ENCODE measurements at regions not wholly inside any gene's neighbourhood (a gene's known extent, or its start where the extent isn't known, plus 50 kb on each side); places are given as distances from the start of the nearest gene placed in this dataset.

DNA sequence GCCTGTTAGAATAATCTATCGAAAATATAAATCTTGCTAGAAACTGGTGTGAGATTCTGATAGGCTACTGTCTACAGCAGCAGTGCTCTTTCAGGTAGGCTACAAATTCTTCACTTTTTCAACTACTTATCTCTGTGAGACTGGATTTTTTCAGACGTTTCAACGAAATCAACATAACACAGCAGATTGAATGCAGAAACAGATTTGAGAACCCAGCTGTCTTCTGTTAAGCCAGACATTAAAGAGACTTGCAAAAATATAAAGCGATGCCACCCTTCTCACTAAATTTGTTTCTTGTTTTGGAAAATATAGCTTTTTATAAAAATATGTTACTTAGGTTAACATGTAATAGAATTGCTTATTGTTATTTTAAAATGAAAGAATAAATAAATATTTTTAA is 140.6 kb upstream of the PHACTR1 start:
- TF ChIP-seq, protein P1, sequence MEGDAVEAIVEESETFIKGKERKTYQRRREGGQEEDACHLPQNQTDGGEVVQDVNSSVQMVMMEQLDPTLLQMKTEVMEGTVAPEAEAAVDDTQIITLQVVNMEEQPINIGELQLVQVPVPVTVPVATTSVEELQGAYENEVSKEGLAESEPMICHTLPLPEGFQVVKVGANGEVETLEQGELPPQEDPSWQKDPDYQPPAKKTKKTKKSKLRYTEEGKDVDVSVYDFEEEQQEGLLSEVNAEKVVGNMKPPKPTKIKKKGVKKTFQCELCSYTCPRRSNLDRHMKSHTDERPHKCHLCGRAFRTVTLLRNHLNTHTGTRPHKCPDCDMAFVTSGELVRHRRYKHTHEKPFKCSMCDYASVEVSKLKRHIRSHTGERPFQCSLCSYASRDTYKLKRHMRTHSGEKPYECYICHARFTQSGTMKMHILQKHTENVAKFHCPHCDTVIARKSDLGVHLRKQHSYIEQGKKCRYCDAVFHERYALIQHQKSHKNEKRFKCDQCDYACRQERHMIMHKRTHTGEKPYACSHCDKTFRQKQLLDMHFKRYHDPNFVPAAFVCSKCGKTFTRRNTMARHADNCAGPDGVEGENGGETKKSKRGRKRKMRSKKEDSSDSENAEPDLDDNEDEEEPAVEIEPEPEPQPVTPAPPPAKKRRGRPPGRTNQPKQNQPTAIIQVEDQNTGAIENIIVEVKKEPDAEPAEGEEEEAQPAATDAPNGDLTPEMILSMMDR (IDR thresholded peaks at IDR 0.05; ENCODE audit: low read depth, low read length, missing control alignments), result no peak
- no peak for DNase-seq (ENCODE audit: low read depth)
- no peak overlapping the region for H3K4me3 ChIP-seq (ENCODE audit: low read depth, low read length)

DNA sequence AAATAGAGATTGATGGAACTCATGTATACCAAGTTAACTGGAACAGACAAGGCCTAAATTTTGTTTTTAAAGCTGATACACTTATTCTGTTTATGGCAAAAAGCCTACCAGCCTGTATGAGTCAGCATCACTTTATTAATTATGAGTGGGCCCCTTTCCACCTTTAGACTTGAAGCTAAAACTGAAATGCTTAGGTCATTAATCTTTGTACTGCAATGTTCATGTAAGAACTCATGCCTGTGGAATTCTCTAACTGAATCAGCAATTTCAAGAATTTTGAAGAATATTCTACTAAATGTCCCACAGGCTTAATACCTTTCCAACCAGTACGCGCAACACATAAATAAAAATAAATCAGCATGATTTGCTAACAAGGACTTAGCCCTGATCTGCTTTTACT is 140.2 kb upstream of the PHACTR1 start:
- no peak overlapping the region for H3K4me3 ChIP-seq (ENCODE audit: low read depth, low read length)
- TF ChIP-seq, protein P1 (IDR thresholded peaks at IDR 0.05; ENCODE audit: low read depth, low read length, missing control alignments), result no peak
- no peak for DNase-seq (ENCODE audit: low read depth)

DNA sequence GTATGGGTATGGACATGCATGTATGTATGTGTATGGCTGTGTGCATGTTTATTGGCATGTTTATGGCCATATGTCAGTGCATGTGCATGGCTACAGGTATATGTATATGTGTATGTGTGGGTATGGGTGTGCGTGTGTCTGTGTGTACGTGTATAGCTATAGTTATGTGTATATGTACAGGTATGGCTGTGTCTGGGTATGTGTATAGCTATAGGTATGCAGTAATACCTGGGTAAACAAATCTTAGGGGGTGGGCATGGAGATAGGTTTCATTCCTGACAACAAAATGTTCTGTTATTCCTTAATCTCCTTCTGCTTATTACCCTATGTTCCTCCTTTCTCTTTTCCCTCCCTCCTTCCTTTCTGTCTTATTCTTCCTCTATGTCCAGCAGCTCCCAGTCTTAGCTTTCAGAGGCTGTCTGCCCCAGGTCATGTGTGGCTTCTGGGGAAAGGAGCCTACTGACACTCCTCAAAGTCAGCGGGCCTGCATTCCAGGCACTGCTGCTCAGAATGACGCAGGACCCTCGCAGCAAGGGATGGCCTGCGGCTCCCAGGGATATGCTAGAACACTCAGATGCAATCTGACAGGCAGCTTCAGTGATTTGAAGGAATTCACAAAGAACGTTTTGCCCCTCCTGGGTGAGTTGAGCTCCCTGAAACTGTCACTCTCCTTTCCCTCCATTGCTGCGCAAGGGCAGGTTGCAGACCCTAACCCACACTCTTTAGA is 139.3 kb upstream of the PHACTR1 start:
- TF ChIP-seq, protein P1 (IDR thresholded peaks at IDR 0.05; ENCODE audit: low read depth, low read length, missing control alignments), result no peak
- DNase-seq (ENCODE audit: low read depth), result no peak
- H3K4me3 ChIP-seq (ENCODE audit: low read depth, low read length), result no peak overlapping the region

DNA sequence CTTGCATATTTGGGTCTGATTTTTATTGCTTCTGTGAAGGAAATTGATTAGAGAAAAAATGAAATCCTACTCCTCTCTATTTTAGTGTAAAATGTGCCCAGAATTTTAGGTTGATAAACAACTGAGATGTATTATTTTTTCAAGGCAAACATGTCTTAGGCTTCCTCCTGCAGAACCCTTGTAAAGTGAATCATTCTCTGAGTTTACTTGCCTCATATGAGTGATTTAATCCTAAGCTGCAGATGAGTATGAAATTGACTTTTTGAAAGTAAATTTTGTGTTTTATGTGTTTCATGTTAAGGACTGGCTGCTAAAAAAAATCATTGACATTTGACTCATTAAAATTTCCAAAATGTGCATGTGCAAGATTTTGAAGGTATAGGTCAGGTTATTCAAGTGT is 138.5 kb upstream of the PHACTR1 start:
- TF ChIP-seq, protein P1 (IDR thresholded peaks at IDR 0.05; ENCODE audit: low read depth, low read length, missing control alignments), result no peak
- H3K4me3 ChIP-seq (ENCODE audit: low read depth, low read length), result no peak overlapping the region
- no peak for DNase-seq (ENCODE audit: low read depth)

DNA sequence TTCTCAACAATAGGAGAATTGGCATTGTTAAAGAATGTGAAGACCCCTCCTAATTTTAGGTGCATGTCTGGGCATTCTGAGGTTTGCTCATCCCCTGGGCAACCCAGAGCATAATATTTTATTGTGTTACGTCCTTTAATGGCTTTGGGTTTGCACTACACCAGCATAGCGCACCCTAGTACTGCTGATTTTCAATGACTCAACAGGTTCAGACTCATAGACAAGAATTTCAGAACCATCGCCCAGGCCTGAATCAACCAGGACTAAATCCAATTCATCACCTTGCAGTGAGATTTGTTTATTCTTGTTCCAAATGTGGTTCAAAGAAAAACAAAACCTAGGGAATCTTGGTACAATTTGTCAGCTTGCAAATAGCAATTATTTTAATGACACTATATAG is 137.8 kb upstream of the PHACTR1 start:
- DNase-seq (ENCODE audit: low read depth), result no peak
- H3K4me3 ChIP-seq (ENCODE audit: low read depth, low read length), result no peak overlapping the region
- TF ChIP-seq, protein P1 (IDR thresholded peaks at IDR 0.05; ENCODE audit: low read depth, low read length, missing control alignments), result no peak

DNA sequence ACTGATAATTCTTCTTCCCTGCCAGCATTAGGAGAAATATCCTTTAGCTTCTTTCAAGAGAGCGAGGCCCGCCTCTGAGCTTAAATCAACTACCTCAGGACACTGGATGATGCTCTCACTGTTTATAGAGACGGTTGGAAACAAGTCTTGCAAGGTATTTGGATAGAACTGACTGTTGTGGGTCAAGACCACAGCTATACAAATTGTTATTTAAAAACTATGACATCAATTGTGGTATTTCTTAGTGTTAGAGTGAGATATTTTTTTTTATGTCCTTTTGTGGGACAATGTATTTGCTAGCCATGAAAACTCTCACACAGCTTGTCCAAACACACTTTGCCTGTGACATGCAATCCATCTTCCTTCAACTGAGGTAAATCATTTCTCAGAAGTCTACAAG is 136.3 kb upstream of the PHACTR1 start:
- TF ChIP-seq, protein P1 (IDR thresholded peaks at IDR 0.05; ENCODE audit: low read depth, low read length, missing control alignments), result no peak
- H3K4me3 ChIP-seq (ENCODE audit: low read depth, low read length), result no peak overlapping the region
- no peak for DNase-seq (ENCODE audit: low read depth)
